SU-DHL-6 (cell line): ENCODE measurements at regions not wholly inside any gene's neighbourhood (a gene's known extent, or its start where the extent isn't known, plus 50 kb on each side); places are given as distances from the start of the nearest gene placed in this dataset.

Source experiments
- H2AFZ ChIP-seq: fragments of 200-600 bp; sonication (generic); 2 replicates; pipeline ENCODE4 v1.6.1; 2014; ENCODE audit warnings: low read depth, mild to moderate bottlenecking, moderate library complexity, mixed read lengths, antibody characterized with exemption, low read length; ENCODE audit not compliant: severe bottlenecking
- H3F3A ChIP-seq: fragments of 200-600 bp; shearing (Covaris generic); 2 replicates; pipeline ENCODE4 v1.6.0; 2016; ENCODE audit warnings: antibody characterized with exemption, mild to moderate bottlenecking; ENCODE audit not compliant: insufficient read depth
- H3K27ac ChIP-seq: fragments of 200-600 bp; sonication (generic); 2 replicates; pipeline ENCODE4 v1.5.1; 2016; ENCODE audit warnings: low read depth, mild to moderate bottlenecking, low read length, moderate library complexity, mixed read lengths
- H3K27me3 ChIP-seq: fragments of 200-600 bp; sonication (generic), shearing (Covaris generic); 2 replicates; pipeline ENCODE4 v1.6.0; 2014; ENCODE audit warnings: mild to moderate bottlenecking, low read length
- H3K36me3 ChIP-seq: fragments of 200-600 bp; sonication (generic); 2 replicates; pipeline ENCODE4 v1.6.1; 2014; ENCODE audit warnings: mild to moderate bottlenecking, low read length, mixed read lengths
- H3K4me2 ChIP-seq: fragments of 300-600, 200-600 bp; shearing (Covaris generic), sonication (generic); 2 replicates; pipeline ENCODE4 v1.6.0; 2014; ENCODE audit warnings: low read length, low read depth, mild to moderate bottlenecking; ENCODE audit not compliant: poor library complexity, severe bottlenecking
- H3K4me3 ChIP-seq: fragments of 200-600 bp; sonication (generic); 2 replicates; pipeline ENCODE4 v1.5.1; 2014; ENCODE audit warnings: antibody characterized with exemption, low read length, mild to moderate bottlenecking, mixed read lengths; ENCODE audit not compliant: insufficient read depth, poor library complexity, severe bottlenecking
- H3K79me2 ChIP-seq: fragments of 200-600 bp; sonication (generic); 2 replicates; pipeline ENCODE4 v1.6.1; 2014; ENCODE audit warnings: mild to moderate bottlenecking, low read length, moderate library complexity; ENCODE audit not compliant: insufficient read depth
- H3K9ac ChIP-seq: fragments of 200-600 bp; sonication (generic); 2 replicates; pipeline ENCODE4 v1.7.0; 2014; ENCODE audit warnings: mild to moderate bottlenecking, low read length
- H3K9me2 ChIP-seq: fragments of 200-600 bp; sonication (generic); replicated peaks from 2 replicates; pipeline ENCODE4 v1.6.1; 2014; ENCODE audit warnings: low read length; ENCODE audit not compliant: insufficient read depth
- H3K9me3 ChIP-seq: fragments of 200-600 bp; sonication (generic); 2 replicates; pipeline ENCODE4 v1.6.1; 2014; ENCODE audit warnings: low read length, mixed read lengths; ENCODE audit not compliant: insufficient read depth
- H4K20me1 ChIP-seq: fragments of 200-600 bp; sonication (generic); 2 replicates; pipeline ENCODE4 v1.6.1; 2014; ENCODE audit warnings: low read depth, mild to moderate bottlenecking, antibody characterized with exemption, low read length, moderate library complexity, mixed read lengths
- CTCF ChIP-seq: fragments of 200-600 bp; sonication (generic); IDR thresholded peaks from one replicate; pipeline ENCODE4 v1.5.1; 2017; ENCODE audit warnings: antibody characterized with exemption, mild to moderate bottlenecking, low read length, moderate library complexity; ENCODE audit not compliant: insufficient read depth, poor library complexity, severe bottlenecking
- EZH2phosphoT487 ChIP-seq: fragments of 200-600 bp; sonication (generic), shearing (Covaris generic); conservative IDR thresholded peaks from 2 replicates; pipeline ENCODE4 v1.6.1; 2018; ENCODE audit warnings: mild to moderate bottlenecking, antibody characterized with exemption, low read length, moderate library complexity, mixed read lengths

GRCh38 chr10:3460420-3461128 is 288.0 kb upstream of the PITRM1 start:
- Histone ChIP-seq H3K27me3 (no peaks in the 10 kb centered on the region), H3K79me2 (no peaks in the 10 kb centered on the region), H3K9ac (no peak overlapping the region), H3K27ac (no peak overlapping the region), H3K9me3 (no peaks in the 10 kb centered on the region), H4K20me1 (no peaks in the 10 kb centered on the region), H3K4me3 (no peak overlapping the region), H2AFZ (no peak overlapping the region), H3F3A (no peaks in the 10 kb centered on the region), H3K4me2 (no peak overlapping the region), H3K36me3 (no peaks in the 10 kb centered on the region), H3K9me2 (no peaks in the 10 kb centered on the region)
- TF ChIP-seq CTCF (no peak), EZH2phosphoT487 (no peak)

GRCh38 chr10:3455385-3456334 is 283.1 kb upstream of the PITRM1 start:
- H3K27ac ChIP-seq = no peak overlapping the region

GRCh38 chr10:3452683-3453361 is 280.2 kb upstream of the PITRM1 start:
- Histone ChIP-seq H3K9ac (no peak overlapping the region), H3K4me2 (no peak overlapping the region), H3K9me2 (no peaks in the 10 kb centered on the region), H3K4me3 (no peak overlapping the region), H3K9me3 (no peaks in the 10 kb centered on the region), H4K20me1 (no peaks in the 10 kb centered on the region), H3K27me3 (no peaks in the 10 kb centered on the region), H3K79me2 (no peaks in the 10 kb centered on the region), H3K27ac (no peak overlapping the region), H3F3A (no peaks in the 10 kb centered on the region), H3K36me3 (no peaks in the 10 kb centered on the region), H2AFZ (no peak overlapping the region)
- TF ChIP-seq EZH2phosphoT487 (no peak), CTCF (no peak)

More at GRCh38 chr10:3455385-3456334, 283.1 kb upstream of the PITRM1 start:
- Histone ChIP-seq H2AFZ (no peak overlapping the region), H4K20me1 (no peaks in the 10 kb centered on the region), H3K27me3 (no peaks in the 10 kb centered on the region), H3K36me3 (no peaks in the 10 kb centered on the region), H3K9me3 (no peaks in the 10 kb centered on the region), H3K4me2 (no peak overlapping the region), H3K9ac (no peak overlapping the region), H3K4me3 (no peak overlapping the region), H3F3A (no peaks in the 10 kb centered on the region), H3K79me2 (no peaks in the 10 kb centered on the region), H3K9me2 (no peaks in the 10 kb centered on the region)
- TF ChIP-seq EZH2phosphoT487 (no peak), CTCF (no peak)
